Hepatocyte (in vitro differentiated cells): ENCODE measurements at regions not wholly inside any gene's neighbourhood (a gene's known extent, or its start where the extent isn't known, plus 50 kb on each side); places are given as distances from the start of the nearest gene placed in this dataset.

Experiments
- DNase-seq: peaks from one replicate; pipeline ENCODE4 v3.0.0-alpha.2; 2016; ENCODE audit warnings: low spot score
- H2AFZ ChIP-seq: fragments of 200-600 bp; sonication (generic); 2 replicates; pipeline ENCODE4 v1.6.0; 2016; ENCODE audit warnings: antibody characterized with exemption, mild to moderate bottlenecking
- H3K27ac ChIP-seq: fragments of 200-600 bp; sonication (generic); 2 replicates; pipeline ENCODE4 v1.5.1; 2016; ENCODE audit warnings: mild to moderate bottlenecking
- H3K27me3 ChIP-seq: fragments of 200-600 bp; sonication (generic); 2 replicates; pipeline ENCODE4 v1.6.1; 2016
- H3K36me3 ChIP-seq: fragments of 200-600 bp; sonication (generic); replicated peaks from 2 replicates; pipeline ENCODE4 v1.5.1; 2016; ENCODE audit warnings: low read depth; ENCODE audit not compliant: insufficient read depth
- H3K4me1 ChIP-seq: fragments of 200-600 bp; sonication (generic); 2 replicates; pipeline ENCODE4 v1.5.1; 2016; ENCODE audit warnings: mild to moderate bottlenecking, moderate library complexity; ENCODE audit not compliant: insufficient read depth
- H3K4me2 ChIP-seq: fragments of 200-600 bp; sonication (generic); 2 replicates; pipeline ENCODE4 v1.6.0; 2016
- H3K4me3 ChIP-seq: fragments of 200-600 bp; sonication (generic); 2 replicates; pipeline ENCODE4 v1.5.1; 2016; ENCODE audit warnings: mild to moderate bottlenecking
- H3K79me2 ChIP-seq: fragments of 200-600 bp; sonication (generic); 2 replicates; pipeline ENCODE4 v1.6.0; 2017; ENCODE audit warnings: mild to moderate bottlenecking
- H3K9me2 ChIP-seq: fragments of 200-600 bp; sonication (generic); replicated peaks from 2 replicates; pipeline ENCODE4 v1.6.0; 2017; ENCODE audit warnings: mild to moderate bottlenecking; ENCODE audit not compliant: insufficient read depth
- H3K9me3 ChIP-seq: fragments of 200-600 bp; sonication (generic); 2 replicates; pipeline ENCODE4 v1.5.1; 2016; ENCODE audit warnings: low read depth, mild to moderate bottlenecking
- H4K20me1 ChIP-seq: fragments of 200-600 bp; sonication (generic); 2 replicates; pipeline ENCODE4 v1.6.0; 2016; ENCODE audit warnings: mild to moderate bottlenecking; ENCODE audit not compliant: insufficient read depth, poor library complexity, severe bottlenecking
- EZH2 ChIP-seq: fragments of 200-600 bp; sonication (generic); IDR thresholded peaks from 2 replicates; pipeline ENCODE4 v1.6.1; 2016; ENCODE audit warnings: antibody characterized with exemption, mild to moderate bottlenecking, borderline replicate concordance
- EZH2phosphoT487 ChIP-seq: fragments of 200-600 bp; sonication (generic); IDR thresholded peaks from one replicate; pipeline ENCODE4 v1.6.1; 2018; ENCODE audit warnings: antibody characterized with exemption, mild to moderate bottlenecking, low read depth, moderate library complexity; ENCODE audit not compliant: unreplicated experiment, severe bottlenecking
- WGBS: methylation state at CpG from one replicate; pipeline ENCODE4 v1.1.6; 2016; ENCODE audit warnings: low lambda C conversion rate; ENCODE audit errors: missing lambda C conversion rate; 5-methylcytosine and 5-hydroxymethylcytosine counted together
- TF ChIP-seq, protein P1 (sequence below): fragments of 200-600 bp; sonication (generic); IDR thresholded peaks from 2 replicates; pipeline ENCODE4 v1.5.1; 2016; ENCODE audit warnings: antibody characterized with exemption, mild to moderate bottlenecking; ENCODE audit not compliant: poor library complexity

DNA sequence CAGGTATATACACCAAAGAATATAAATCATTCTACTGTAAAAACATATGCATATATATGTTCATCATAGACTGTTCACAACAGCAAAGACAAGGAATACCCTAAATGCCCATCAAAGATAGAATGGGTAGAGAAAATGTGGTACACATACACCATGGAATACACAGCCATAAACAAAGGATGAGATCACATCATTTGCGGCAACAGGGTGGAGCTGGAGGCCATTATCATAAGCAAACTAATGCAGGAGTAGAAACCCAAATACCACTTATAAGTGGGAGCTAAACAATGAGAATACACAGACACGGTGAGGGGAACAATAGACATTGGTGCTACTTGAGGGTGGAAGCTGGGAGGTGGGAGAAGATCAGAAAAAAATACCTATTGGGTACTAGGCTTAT is 117.6 kb downstream of the COX7C start:
- 83% methylated on average over 2 of the region's 2 CpGs for WGBS
- no peaks in the 10 kb centered on the region for H3K9me2 ChIP-seq
- DNase-seq: no peak

GRCh38 chr5:86737579-86737978 is 119.8 kb downstream of the COX7C start:
- Histone ChIP-seq H2AFZ (no peak overlapping the region), H3K27me3 (no peaks in the 10 kb centered on the region), H4K20me1 (no peaks in the 10 kb centered on the region), H3K4me3 (no peak overlapping the region), H3K9me2 (no peaks in the 10 kb centered on the region), H3K79me2 (no peaks in the 10 kb centered on the region), H3K27ac (no peak overlapping the region), H3K9me3 (no peaks in the 10 kb centered on the region), H3K4me2 (no peak overlapping the region), H3K36me3 (no peaks in the 10 kb centered on the region), H3K4me1 (no peaks in the 10 kb centered on the region)
- TF ChIP-seq EZH2 (no peak), EZH2phosphoT487 (no peak)
- TF ChIP-seq, protein P1, sequence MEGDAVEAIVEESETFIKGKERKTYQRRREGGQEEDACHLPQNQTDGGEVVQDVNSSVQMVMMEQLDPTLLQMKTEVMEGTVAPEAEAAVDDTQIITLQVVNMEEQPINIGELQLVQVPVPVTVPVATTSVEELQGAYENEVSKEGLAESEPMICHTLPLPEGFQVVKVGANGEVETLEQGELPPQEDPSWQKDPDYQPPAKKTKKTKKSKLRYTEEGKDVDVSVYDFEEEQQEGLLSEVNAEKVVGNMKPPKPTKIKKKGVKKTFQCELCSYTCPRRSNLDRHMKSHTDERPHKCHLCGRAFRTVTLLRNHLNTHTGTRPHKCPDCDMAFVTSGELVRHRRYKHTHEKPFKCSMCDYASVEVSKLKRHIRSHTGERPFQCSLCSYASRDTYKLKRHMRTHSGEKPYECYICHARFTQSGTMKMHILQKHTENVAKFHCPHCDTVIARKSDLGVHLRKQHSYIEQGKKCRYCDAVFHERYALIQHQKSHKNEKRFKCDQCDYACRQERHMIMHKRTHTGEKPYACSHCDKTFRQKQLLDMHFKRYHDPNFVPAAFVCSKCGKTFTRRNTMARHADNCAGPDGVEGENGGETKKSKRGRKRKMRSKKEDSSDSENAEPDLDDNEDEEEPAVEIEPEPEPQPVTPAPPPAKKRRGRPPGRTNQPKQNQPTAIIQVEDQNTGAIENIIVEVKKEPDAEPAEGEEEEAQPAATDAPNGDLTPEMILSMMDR: no peak
- DNase-seq: no peak
- 79% methylated on average over 1 of the region's 1 CpG for WGBS

More for the DNA sequence above, 117.6 kb downstream of the COX7C start:
- no peaks in the 10 kb centered on the region for H3K27me3 ChIP-seq
- no peaks in the 10 kb centered on the region for H4K20me1 ChIP-seq
- H3K27ac ChIP-seq: no peak overlapping the region
- no peak overlapping the region for H3K4me3 ChIP-seq
- H3K9me3 ChIP-seq: no peaks in the 10 kb centered on the region
- no peaks in the 10 kb centered on the region for H3K4me1 ChIP-seq
- H3K79me2 ChIP-seq: no peaks in the 10 kb centered on the region
- H3K4me2 ChIP-seq: no peak overlapping the region
- H3K36me3 ChIP-seq: no peaks in the 10 kb centered on the region
- H2AFZ ChIP-seq: no peak overlapping the region
- no peak for TF ChIP-seq EZH2
- TF ChIP-seq, protein P1: no peak
- no peak for TF ChIP-seq EZH2phosphoT487

- Histone ChIP-seq H3K27ac (no peak overlapping the region), H2AFZ (no peak overlapping the region), H3K9me2 (no peaks in the 10 kb centered on the region), H3K4me3 (no peak overlapping the region), H3K4me2 (no peak overlapping the region), H3K36me3 (no peaks in the 10 kb centered on the region), H3K79me2 (no peaks in the 10 kb centered on the region), H3K27me3 (no peaks in the 10 kb centered on the region), H3K4me1 (no peaks in the 10 kb centered on the region), H4K20me1 (no peaks in the 10 kb centered on the region), H3K9me3 (no peaks in the 10 kb centered on the region)
- WGBS: 43% methylated on average over 3 of the region's 3 CpGs
- no peak for DNase-seq
- TF ChIP-seq, protein P1: no peak
- TF ChIP-seq EZH2phosphoT487 (no peak), EZH2 (no peak)
Observed at GRCh38 chr5:86748538-86749105, 130.9 kb downstream of the COX7C start.

GRCh38 chr5:86749841-86750240 is 132.1 kb downstream of the COX7C start:
- H3K36me3 ChIP-seq: no peaks in the 10 kb centered on the region

More at GRCh38 chr5:86749841-86750240, 132.1 kb downstream of the COX7C start:
- Histone ChIP-seq H3K4me2 (no peak overlapping the region), H3K4me3 (no peak overlapping the region), H4K20me1 (no peaks in the 10 kb centered on the region), H3K4me1 (no peaks in the 10 kb centered on the region), H2AFZ (no peak overlapping the region), H3K27me3 (no peaks in the 10 kb centered on the region), H3K9me2 (no peaks in the 10 kb centered on the region), H3K79me2 (no peaks in the 10 kb centered on the region), H3K27ac (no peak overlapping the region), H3K9me3 (no peaks in the 10 kb centered on the region)
- no peak for DNase-seq
- no peak for TF ChIP-seq EZH2
- TF ChIP-seq EZH2phosphoT487: no peak
- TF ChIP-seq, protein P1: no peak
